Neutrophil (primary cell): ENCODE measurements at regions not wholly inside any gene's neighbourhood (a gene's known extent, or its start where the extent isn't known, plus 50 kb on each side); places are given as distances from the start of the nearest gene placed in this dataset.

Experiments
- H3K27ac ChIP-seq: fragments of 200-600 bp; sonication (generic); 2 replicates; pipeline ENCODE4 v1.5.1; 2016; ENCODE audit warnings: mild to moderate bottlenecking, moderate library complexity
- H3K27me3 ChIP-seq: fragments of 200-600 bp; sonication (generic); 2 replicates; pipeline ENCODE4 v1.6.0; 2016; ENCODE audit warnings: mild to moderate bottlenecking
- H3K36me3 ChIP-seq: fragments of 200-600 bp; sonication (generic); 2 replicates; pipeline ENCODE4 v1.5.1; 2017
- H3K4me1 ChIP-seq, 2 experiments: fragments of 200-600 bp in 1 of 2; sonication (generic) in 1 of 2; 1 replicate in 1 of 2; 2 replicates in 1 of 2; pipeline versions ENCODE4 v1.5.1 to v1.6.1; 2013 to 2016; ENCODE audit warnings: low read depth in 1 of 2, low read length in 1 of 2, mild to moderate bottlenecking in 1 of 2, moderate library complexity in 1 of 2; ENCODE audit not compliant: control insufficient read depth in 1 of 2, insufficient read depth in 1 of 2
- H3K4me3 ChIP-seq, 2 experiments: fragments of 200-600 bp in 1 of 2; sonication (generic) in 1 of 2; 1 replicate in 1 of 2; 2 replicates in 1 of 2; pipeline ENCODE4 v1.5.1; 2013 to 2016; ENCODE audit warnings: low read depth in 1 of 2, low read length in 1 of 2, mild to moderate bottlenecking in 1 of 2, moderate library complexity in 1 of 2
- H3K9me3 ChIP-seq: fragments of 200-600 bp; sonication (generic); 2 replicates; pipeline ENCODE4 v1.5.1; 2016
- CTCF ChIP-seq: fragments of 200-600 bp; sonication (generic); IDR thresholded peaks from 2 replicates; pipeline ENCODE4 v1.5.1; 2016; ENCODE audit warnings: antibody characterized with exemption

- no peak overlapping the region for H3K27ac ChIP-seq
These were observed 140.4 kb downstream of the MTX2 start for GRCh38 chr2:176409671-176410070.

GRCh38 chr2:176412136-176412535 lies 142.9 kb downstream of the MTX2 start:
- no peaks in the 10 kb centered on the region for H3K36me3 ChIP-seq
- H3K4me1 ChIP-seq: no peaks in the 10 kb centered on the region
- no peaks in the 10 kb centered on the region for H3K9me3 ChIP-seq
- no peak for TF ChIP-seq CTCF
- H3K27me3 ChIP-seq: peaks cover 80% of the 10 kb centered on the region
- H3K4me3 ChIP-seq: no peak overlapping the region
- H3K27ac ChIP-seq: no peak overlapping the region

More at GRCh38 chr2:176409671-176410070, 140.4 kb downstream of the MTX2 start:
- TF ChIP-seq CTCF: no peak
- no peaks in the 10 kb centered on the region for H3K36me3 ChIP-seq
- H3K4me3 ChIP-seq: no peak overlapping the region
- H3K4me1 ChIP-seq: no peaks in the 10 kb centered on the region
- peaks cover 55% of the 10 kb centered on the region for H3K27me3 ChIP-seq
- H3K9me3 ChIP-seq: no peaks in the 10 kb centered on the region

- H3K27ac ChIP-seq: no peak overlapping the region
- no peak for TF ChIP-seq CTCF
- H3K4me1 ChIP-seq: no peaks in the 10 kb centered on the region
- peaks cover 75% of the 10 kb centered on the region for H3K27me3 ChIP-seq
- H3K36me3 ChIP-seq: no peaks in the 10 kb centered on the region
- no peak overlapping the region for H3K4me3 ChIP-seq
- H3K9me3 ChIP-seq: no peaks in the 10 kb centered on the region
These were observed 144.5 kb downstream of the MTX2 start for GRCh38 chr2:176413786-176414185.

- no peak overlapping the region for H3K4me3 ChIP-seq
- TF ChIP-seq CTCF: no peak
- no peaks in the 10 kb centered on the region for H3K4me1 ChIP-seq
- H3K27me3 ChIP-seq: peaks cover 72% of the 10 kb centered on the region
- H3K36me3 ChIP-seq: no peaks in the 10 kb centered on the region
- H3K27ac ChIP-seq: no peak overlapping the region
- no peaks in the 10 kb centered on the region for H3K9me3 ChIP-seq
These were observed 145.4 kb downstream of the MTX2 start for GRCh38 chr2:176414641-176415040.

GRCh38 chr2:176415174-176415895 lies 146.1 kb downstream of the MTX2 start:
- H3K27me3 ChIP-seq: peaks cover 68% of the 10 kb centered on the region
- H3K4me3 ChIP-seq: no peak overlapping the region
- H3K9me3 ChIP-seq: no peaks in the 10 kb centered on the region
- no peaks in the 10 kb centered on the region for H3K36me3 ChIP-seq
- no peaks in the 10 kb centered on the region for H3K4me1 ChIP-seq
- no peak for TF ChIP-seq CTCF
- H3K27ac ChIP-seq: no peak overlapping the region
